Transverse colon (tissue), 4 donors: ENCODE measurements at regions not wholly inside any gene's neighbourhood (a gene's known extent, or its start where the extent isn't known, plus 50 kb on each side); places are given as distances from the start of the nearest gene placed in this dataset.

Experiments
- POLR2AphosphoS5 ChIP-seq, 3 donors: sonication (generic); formaldehyde crosslinking; IDR thresholded peaks; one replicate each; pipeline ENCODE4 v1.6.1; 2016; ENCODE audit warnings: antibody characterized with exemption in 3 of 3
- TF ChIP-seq, protein P1 (sequence below), 5 experiments: fragments of 200-600 bp in 3 of 5; fragments of 450-650 bp in 2 of 5; sonication (generic) in 3 of 5; IDR thresholded peaks; 1 replicate in 2 of 5; 2 replicates in 3 of 5; pipeline ENCODE4 v1.5.1; 2016 to 2017; ENCODE audit warnings: antibody characterized with exemption in 5 of 5, inconsistent platforms in 3 of 5, mild to moderate bottlenecking in 2 of 5, moderate library complexity in 1 of 5

- TF ChIP-seq, protein P1, sequence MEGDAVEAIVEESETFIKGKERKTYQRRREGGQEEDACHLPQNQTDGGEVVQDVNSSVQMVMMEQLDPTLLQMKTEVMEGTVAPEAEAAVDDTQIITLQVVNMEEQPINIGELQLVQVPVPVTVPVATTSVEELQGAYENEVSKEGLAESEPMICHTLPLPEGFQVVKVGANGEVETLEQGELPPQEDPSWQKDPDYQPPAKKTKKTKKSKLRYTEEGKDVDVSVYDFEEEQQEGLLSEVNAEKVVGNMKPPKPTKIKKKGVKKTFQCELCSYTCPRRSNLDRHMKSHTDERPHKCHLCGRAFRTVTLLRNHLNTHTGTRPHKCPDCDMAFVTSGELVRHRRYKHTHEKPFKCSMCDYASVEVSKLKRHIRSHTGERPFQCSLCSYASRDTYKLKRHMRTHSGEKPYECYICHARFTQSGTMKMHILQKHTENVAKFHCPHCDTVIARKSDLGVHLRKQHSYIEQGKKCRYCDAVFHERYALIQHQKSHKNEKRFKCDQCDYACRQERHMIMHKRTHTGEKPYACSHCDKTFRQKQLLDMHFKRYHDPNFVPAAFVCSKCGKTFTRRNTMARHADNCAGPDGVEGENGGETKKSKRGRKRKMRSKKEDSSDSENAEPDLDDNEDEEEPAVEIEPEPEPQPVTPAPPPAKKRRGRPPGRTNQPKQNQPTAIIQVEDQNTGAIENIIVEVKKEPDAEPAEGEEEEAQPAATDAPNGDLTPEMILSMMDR (IDR thresholded peaks at IDR 0.05): no peak
- no peak for TF ChIP-seq POLR2AphosphoS5 (IDR thresholded peaks at IDR 0.05)
Observed at GRCh38 chr22:27554841-27555456, 246.6 kb downstream of the MN1 start.
